Activated T-cell treated with anti-CD3 and anti-CD28 coated beads, Interleukin-2, amount 50 U/mL, for 24 hours (primary cell): ENCODE measurements at regions not wholly inside any gene's neighbourhood (a gene's known extent, or its start where the extent isn't known, plus 50 kb on each side); places are given as distances from the start of the nearest gene placed in this dataset.

ENCODE experiments used
- DNase-seq: peaks from one replicate; pipeline ENCODE4 v3.0.0-alpha.2; 2020
- H3K27ac Mint-ChIP-seq: 2 replicates; pipeline ENCODE4 v1.8.0; 2020; ENCODE audit warnings: mild to moderate bottlenecking, mixed read lengths
- H3K27me3 Mint-ChIP-seq: 2 replicates; pipeline ENCODE4 v1.8.0; 2020; ENCODE audit warnings: mixed read lengths
- H3K36me3 Mint-ChIP-seq: 2 replicates; pipeline ENCODE4 v1.8.0; 2020; ENCODE audit warnings: low read depth, mixed read lengths
- H3K4me1 Mint-ChIP-seq: 2 replicates; pipeline ENCODE4 v1.8.0; 2020; ENCODE audit warnings: low read depth, mixed read lengths
- H3K4me3 Mint-ChIP-seq: 2 replicates; pipeline ENCODE4 v1.8.0; 2020; ENCODE audit warnings: mild to moderate bottlenecking, moderate library complexity, mixed read lengths
- H3K9me3 Mint-ChIP-seq: 2 replicates; pipeline ENCODE4 v1.8.0; 2020; ENCODE audit warnings: mixed read lengths

DNA sequence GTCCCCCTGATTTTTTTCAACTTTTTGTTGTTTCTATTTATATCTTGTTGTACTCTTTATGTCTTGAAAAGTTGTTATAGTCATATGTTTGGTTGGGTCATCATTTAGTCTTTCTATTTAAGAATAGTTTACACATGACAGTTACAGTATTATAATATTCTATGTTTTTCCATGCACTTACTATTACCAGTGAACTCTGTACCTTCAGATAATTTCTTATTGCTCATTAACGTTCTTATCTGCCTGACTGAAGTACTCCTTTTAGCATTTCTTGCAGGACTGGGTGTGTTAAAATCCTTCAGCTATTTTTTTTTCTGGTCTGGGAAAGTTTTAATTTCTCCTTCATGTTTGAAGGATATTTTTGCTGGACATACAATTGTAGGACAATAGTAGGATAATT lies 157.7 kb upstream of the DIPK2B start:
- no peaks in the 10 kb centered on the region for H3K4me1 Mint-ChIP-seq

DNA sequence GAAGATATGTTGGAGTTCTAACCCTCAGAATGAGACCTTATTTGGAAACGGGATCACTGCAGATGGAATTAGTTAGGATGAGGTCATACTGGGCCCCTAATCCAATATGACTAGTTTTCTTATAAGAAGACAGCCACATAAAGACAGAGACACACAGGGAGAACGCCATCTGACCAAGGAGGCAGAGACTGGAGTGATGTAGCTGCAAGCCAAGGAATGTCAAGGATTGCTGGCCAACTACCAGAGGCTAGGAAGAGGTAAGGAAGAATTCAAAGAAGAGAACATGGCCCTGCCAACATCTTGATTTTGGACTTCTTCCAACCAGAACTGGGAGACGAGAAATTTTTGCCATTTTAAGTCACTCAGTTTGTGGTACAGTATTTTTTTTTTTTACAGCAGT lies 152.8 kb upstream of the DIPK2B start:
- H3K27me3 Mint-ChIP-seq: peaks cover 39% of the 10 kb centered on the region
- peaks cover 16% of the 10 kb centered on the region for H3K9me3 Mint-ChIP-seq
- no peaks in the 10 kb centered on the region for H3K4me1 Mint-ChIP-seq
- no peak for DNase-seq
- no peaks in the 10 kb centered on the region for H3K36me3 Mint-ChIP-seq
- H3K27ac Mint-ChIP-seq: no peak overlapping the region
- no peak overlapping the region for H3K4me3 Mint-ChIP-seq

More for the DNA sequence above, 157.7 kb upstream of the DIPK2B start:
- DNase-seq: no peak
- Mint-ChIP-seq H3K27me3 (peaks cover 58% of the 10 kb centered on the region), H3K9me3 (peaks cover 10% of the 10 kb centered on the region), H3K36me3 (no peaks in the 10 kb centered on the region), H3K4me3 (no peak overlapping the region), H3K27ac (no peak overlapping the region)

DNA sequence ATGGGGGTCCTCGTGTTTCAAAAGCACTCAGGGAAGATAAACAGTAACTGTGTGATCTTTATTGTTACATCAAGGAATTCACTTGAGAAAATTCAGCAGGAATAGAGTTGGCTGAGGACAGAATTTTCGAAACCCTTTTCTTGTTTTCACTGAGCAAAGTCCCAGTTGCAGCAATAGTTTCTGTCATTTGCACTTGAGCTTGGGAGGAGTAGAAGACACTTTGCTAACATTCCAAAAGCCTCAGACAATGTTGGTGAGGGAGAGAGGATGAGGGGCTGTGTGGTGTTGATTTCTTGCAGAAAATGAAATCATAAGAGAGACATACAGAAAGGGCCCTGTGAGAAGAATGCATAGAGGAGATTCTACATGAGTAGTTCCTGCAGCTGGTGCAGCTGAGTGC lies 151.9 kb upstream of the DIPK2B start:
- Mint-ChIP-seq H3K36me3 (no peaks in the 10 kb centered on the region), H3K4me3 (no peak overlapping the region), H3K27ac (no peak overlapping the region), H3K4me1 (no peaks in the 10 kb centered on the region), H3K27me3 (peaks cover 40% of the 10 kb centered on the region), H3K9me3 (peaks cover 16% of the 10 kb centered on the region)
- no peak for DNase-seq

DNA sequence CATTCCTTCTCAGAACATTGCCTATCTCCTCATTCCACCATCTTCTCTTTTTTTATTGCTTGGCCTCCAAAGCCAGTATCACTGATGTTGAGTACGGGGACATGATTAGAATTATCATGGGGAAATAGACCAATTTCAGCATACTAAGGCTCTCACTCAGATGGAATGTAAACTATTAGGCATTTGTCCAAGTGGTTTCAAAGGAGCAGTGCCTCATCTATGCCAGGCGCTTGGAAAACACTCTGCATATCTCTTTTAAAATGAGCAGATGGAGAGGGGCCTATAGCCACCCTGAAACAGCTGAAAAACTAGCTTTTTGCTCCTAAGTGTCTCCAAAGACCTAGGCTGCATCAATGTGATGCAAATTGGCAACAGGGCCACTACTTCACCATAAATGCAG lies 150.8 kb upstream of the DIPK2B start:
- Mint-ChIP-seq H3K36me3 (no peaks in the 10 kb centered on the region), H3K9me3 (peaks cover 11% of the 10 kb centered on the region), H3K27me3 (peaks cover 41% of the 10 kb centered on the region), H3K4me3 (no peak overlapping the region), H3K4me1 (no peaks in the 10 kb centered on the region), H3K27ac (no peak overlapping the region)
- no peak for DNase-seq

DNA sequence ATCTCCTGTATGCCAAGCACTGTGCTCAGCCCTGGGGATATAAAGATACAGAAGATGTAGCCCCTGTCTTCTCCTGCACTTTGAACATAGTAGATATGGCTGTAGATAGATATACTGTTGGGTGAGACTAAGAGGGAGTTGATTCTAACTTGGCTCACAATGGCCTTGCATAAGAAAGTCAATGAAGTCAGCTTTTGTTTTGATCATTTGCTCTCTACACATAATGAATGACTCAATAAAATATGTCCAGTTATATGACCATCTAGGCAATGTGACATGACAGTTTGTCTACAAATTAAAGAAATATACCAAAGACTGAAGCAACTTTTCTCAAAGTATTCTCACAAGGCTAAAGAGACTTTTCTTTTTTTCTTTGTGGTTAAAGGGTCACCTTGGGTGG lies 147.6 kb upstream of the DIPK2B start:
- peaks cover 6% of the 10 kb centered on the region for H3K9me3 Mint-ChIP-seq

DNA sequence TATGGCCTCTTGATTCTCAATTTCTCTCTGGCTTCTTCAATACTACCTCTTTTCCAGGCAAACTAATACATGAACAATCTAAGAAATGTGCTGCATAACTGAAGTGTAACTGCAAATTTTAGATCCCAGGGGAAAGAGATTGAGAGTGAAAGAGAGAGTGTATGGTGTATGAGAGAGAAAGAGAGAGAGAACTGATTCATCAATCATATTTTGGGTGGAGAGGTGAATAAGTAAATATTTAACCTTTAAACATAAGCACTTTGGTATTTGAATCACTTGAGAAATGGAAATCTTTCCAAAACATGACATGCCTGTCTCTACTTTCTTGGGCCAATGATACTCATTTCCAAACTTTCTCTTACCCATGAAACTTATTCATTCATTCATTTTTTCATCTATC lies 147.2 kb upstream of the DIPK2B start:
- Mint-ChIP-seq H3K27ac (no peak overlapping the region), H3K4me1 (no peaks in the 10 kb centered on the region), H3K27me3 (peaks cover 41% of the 10 kb centered on the region), H3K9me3 (peaks cover 6% of the 10 kb centered on the region), H3K36me3 (no peaks in the 10 kb centered on the region), H3K4me3 (no peak overlapping the region)
- DNase-seq: no peak

More for the DNA sequence above, 147.6 kb upstream of the DIPK2B start:
- DNase-seq: no peak
- Mint-ChIP-seq H3K4me1 (no peaks in the 10 kb centered on the region), H3K27me3 (peaks cover 41% of the 10 kb centered on the region), H3K36me3 (no peaks in the 10 kb centered on the region), H3K27ac (no peak overlapping the region), H3K4me3 (no peak overlapping the region)

DNA sequence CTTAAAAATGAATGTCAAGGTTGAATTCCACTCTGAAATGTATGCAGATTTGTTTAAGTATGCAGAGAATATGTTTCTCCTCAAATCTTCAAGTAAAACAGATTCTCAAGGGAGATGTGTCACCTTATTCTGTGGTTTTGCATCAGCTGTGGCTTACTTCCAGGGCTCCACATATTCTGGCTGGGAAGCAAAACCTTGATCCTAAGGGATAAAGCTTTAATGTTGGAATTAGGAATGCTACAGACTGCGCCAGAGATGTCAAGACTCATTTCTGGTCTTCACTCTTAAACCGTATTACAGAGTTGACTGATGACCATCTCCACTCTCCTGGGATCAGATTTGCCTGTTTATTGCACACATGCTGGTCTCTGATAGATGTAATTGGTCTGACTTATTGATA lies 143.9 kb upstream of the DIPK2B start:
- H3K27me3 Mint-ChIP-seq: peaks cover 26% of the 10 kb centered on the region
- no peak overlapping the region for H3K4me3 Mint-ChIP-seq
- no peaks in the 10 kb centered on the region for H3K9me3 Mint-ChIP-seq
- no peak overlapping the region for H3K27ac Mint-ChIP-seq
- DNase-seq: no peak
- no peaks in the 10 kb centered on the region for H3K4me1 Mint-ChIP-seq
- H3K36me3 Mint-ChIP-seq: no peaks in the 10 kb centered on the region

DNA sequence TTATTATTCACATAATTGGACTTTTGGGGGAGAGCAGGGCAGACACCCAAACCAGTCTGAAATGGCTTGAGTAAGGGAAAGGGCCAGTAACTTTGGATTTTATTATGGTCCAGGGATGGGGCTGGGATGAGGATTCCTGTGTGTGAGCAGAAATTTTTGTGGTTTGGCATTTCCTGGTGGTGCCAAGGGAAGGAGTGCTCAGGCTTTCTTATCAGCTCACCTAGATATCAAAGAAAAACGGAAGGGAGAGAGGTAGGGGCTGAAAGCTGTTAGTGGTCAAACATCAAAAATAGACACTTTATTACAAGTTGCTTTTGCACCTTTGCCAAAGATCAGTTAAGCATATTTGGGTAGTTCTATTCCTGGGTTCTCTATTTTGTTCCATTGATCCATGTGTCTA lies 128.5 kb upstream of the DIPK2B start:
- H3K36me3 Mint-ChIP-seq: no peaks in the 10 kb centered on the region
- H3K4me1 Mint-ChIP-seq: no peaks in the 10 kb centered on the region
- no peak for DNase-seq
- no peaks in the 10 kb centered on the region for H3K9me3 Mint-ChIP-seq
- H3K4me3 Mint-ChIP-seq: no peak overlapping the region
- H3K27ac Mint-ChIP-seq: no peak overlapping the region
- H3K27me3 Mint-ChIP-seq: peaks cover 59% of the 10 kb centered on the region

DNA sequence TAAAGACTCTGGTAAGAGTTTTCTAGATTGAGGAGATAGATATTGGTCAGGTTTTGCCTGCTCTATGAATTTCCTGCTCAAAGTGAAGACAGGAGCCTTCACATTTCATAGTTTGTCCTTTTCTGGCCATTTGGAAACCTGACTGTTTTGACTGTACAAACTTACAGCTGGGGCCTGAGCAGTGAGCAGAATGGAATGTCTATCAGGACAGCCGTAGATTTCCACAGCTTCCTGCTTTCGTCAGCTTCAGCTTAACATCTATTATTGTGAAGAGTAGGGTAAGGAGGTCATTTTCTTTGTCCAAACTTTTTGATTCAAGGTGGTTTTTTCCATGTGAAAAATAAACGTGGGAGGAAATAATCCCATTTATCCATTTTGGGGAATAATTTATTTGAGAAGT lies 124.3 kb upstream of the DIPK2B start:
- H3K4me1 Mint-ChIP-seq: peaks cover 2% of the 10 kb centered on the region
- H3K27ac Mint-ChIP-seq: no peak overlapping the region
- no peaks in the 10 kb centered on the region for H3K36me3 Mint-ChIP-seq
- peaks cover 53% of the 10 kb centered on the region for H3K27me3 Mint-ChIP-seq
- no peaks in the 10 kb centered on the region for H3K9me3 Mint-ChIP-seq
- no peak for DNase-seq
- no peak overlapping the region for H3K4me3 Mint-ChIP-seq

DNA sequence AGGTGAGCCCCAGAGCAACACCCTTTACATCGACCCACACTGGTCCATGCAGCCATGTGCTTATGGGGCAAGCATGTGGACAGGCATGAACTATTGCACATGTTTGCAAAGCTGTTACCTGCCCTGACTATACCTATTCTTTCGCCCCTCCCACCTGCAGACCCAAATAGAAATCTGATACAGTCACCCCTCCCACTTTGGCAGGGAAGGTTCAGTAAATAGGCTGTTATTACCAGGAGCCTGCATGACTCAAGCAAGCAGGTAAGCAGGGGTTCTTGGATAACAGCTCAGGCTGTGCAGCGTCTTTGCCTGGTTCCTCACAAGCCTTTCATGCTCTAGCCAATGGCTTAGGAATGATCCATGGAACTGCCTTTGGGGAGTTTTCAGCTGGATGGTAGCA lies 122.7 kb upstream of the DIPK2B start:
- peaks cover 2% of the 10 kb centered on the region for H3K4me1 Mint-ChIP-seq
- H3K4me3 Mint-ChIP-seq: no peak overlapping the region
- no peak for DNase-seq
- H3K27me3 Mint-ChIP-seq: peaks cover 54% of the 10 kb centered on the region
- no peak overlapping the region for H3K27ac Mint-ChIP-seq
- no peaks in the 10 kb centered on the region for H3K9me3 Mint-ChIP-seq
- H3K36me3 Mint-ChIP-seq: no peaks in the 10 kb centered on the region

DNA sequence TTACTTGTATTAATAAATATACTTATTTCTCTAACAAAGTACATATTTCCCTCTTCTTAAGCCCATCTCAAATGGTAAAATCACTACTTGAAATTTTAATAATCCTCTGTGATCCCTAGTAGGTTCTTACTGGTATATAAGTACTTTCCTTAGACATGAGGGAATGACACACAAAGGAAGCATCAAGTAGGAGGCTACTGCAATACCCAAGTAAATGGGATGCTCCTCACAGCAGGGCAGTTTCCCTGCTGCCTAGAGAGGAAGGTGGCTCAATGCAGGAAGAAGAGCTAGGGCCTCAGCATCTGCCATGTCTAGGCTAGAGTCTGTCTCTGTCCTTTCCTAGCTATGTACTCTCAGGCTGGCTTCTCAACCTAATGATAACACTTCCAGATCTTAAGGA lies 122.1 kb upstream of the DIPK2B start:
- no peak overlapping the region for H3K4me3 Mint-ChIP-seq
- peaks cover 55% of the 10 kb centered on the region for H3K27me3 Mint-ChIP-seq
- no peaks in the 10 kb centered on the region for H3K36me3 Mint-ChIP-seq
- no peaks in the 10 kb centered on the region for H3K9me3 Mint-ChIP-seq
- H3K27ac Mint-ChIP-seq: no peak overlapping the region
- H3K4me1 Mint-ChIP-seq: peaks cover 2% of the 10 kb centered on the region
- DNase-seq: no peak

DNA sequence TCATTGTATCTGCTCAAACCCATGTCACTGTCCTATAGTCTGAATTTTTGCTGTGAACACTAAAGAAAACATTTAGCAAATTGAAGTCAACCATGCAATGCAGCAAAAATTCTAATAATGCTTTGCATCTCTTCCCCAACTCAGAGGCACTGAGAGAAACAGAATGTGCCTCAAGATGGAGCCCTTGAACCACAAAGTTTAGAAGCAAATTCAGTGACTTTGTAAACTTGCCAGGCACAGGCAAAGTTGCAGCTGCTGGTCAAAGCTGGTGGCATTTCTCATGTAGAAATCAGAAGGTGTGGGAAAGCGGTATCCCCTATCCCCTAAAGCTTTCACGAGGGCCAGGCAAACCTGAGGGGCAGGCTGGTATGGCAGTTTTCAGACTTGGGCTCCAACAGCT lies 121.7 kb upstream of the DIPK2B start:
- peaks cover 59% of the 10 kb centered on the region for H3K27me3 Mint-ChIP-seq
- no peaks in the 10 kb centered on the region for H3K36me3 Mint-ChIP-seq
- H3K4me3 Mint-ChIP-seq: no peak overlapping the region
- no peak overlapping the region for H3K27ac Mint-ChIP-seq
- H3K9me3 Mint-ChIP-seq: no peaks in the 10 kb centered on the region
- DNase-seq: no peak
- H3K4me1 Mint-ChIP-seq: peaks cover 2% of the 10 kb centered on the region

DNA sequence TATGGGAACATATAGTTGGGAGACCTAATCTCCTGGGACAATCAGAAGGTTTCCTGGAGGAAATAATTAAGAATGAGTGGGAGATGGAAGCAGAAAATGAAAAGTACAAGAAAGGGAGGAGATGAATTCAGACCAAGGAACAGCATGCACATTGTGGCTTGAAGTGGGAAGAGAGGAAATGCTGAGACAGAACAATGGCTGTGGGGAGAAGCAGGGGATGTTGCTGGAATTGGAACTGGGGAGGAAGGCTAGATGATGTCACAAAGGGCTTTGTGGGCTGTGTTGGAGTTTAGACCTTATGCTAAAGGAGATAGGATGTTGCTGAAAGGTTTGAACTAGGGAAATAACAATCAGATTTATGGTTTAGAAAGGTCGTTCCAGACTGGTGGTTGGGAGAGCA lies 119.5 kb upstream of the DIPK2B start:
- Mint-ChIP-seq H3K4me1 (peaks cover 2% of the 10 kb centered on the region), H3K36me3 (no peaks in the 10 kb centered on the region), H3K4me3 (no peak overlapping the region), H3K9me3 (no peaks in the 10 kb centered on the region), H3K27ac (no peak overlapping the region), H3K27me3 (peaks cover 53% of the 10 kb centered on the region)
- no peak for DNase-seq

DNA sequence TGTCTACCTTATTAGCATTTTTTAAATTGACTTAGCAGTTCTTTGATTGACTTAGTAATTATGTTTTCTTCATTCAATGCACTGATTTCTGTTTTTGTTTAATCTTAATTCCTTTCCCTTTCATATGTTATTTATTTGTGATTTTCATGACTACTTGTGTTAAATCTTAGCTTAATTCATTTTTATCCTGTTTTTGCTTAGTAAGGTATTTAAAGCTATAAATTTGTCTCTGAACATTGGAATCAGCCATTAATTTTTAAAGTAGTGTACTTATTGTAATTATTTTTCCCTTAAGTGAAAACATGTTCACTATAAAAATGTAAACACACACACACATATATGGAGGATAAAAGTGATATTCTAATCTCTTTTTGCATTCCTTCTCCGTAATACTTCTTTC lies 109.1 kb upstream of the DIPK2B start:
- H3K4me3 Mint-ChIP-seq: no peak overlapping the region
- no peak for DNase-seq
- no peaks in the 10 kb centered on the region for H3K36me3 Mint-ChIP-seq
- no peaks in the 10 kb centered on the region for H3K4me1 Mint-ChIP-seq
- H3K9me3 Mint-ChIP-seq: peaks cover 4% of the 10 kb centered on the region
- H3K27me3 Mint-ChIP-seq: peaks cover 28% of the 10 kb centered on the region
- H3K27ac Mint-ChIP-seq: no peak overlapping the region

DNA sequence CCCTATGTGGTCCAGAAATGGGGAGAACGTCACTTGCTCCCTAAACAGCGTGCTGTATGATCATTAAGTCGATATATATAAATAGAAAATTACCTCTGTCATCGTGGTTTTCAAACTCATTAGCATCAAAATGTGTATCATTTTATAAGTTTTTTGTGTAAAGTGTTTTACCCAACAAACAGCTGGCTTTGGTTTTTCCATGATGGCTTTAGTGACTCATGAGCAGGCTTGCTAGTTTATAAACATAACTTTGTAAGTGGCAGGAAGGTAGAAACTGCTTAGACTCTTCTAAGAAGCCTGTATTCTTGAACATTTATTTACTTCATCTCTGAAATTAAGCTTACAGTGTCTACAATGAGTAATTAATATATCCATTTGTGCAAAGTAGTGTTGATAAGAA lies 108.4 kb upstream of the DIPK2B start:
- Mint-ChIP-seq H3K36me3 (no peaks in the 10 kb centered on the region), H3K9me3 (peaks cover 4% of the 10 kb centered on the region), H3K4me3 (no peak overlapping the region), H3K27ac (no peak overlapping the region), H3K4me1 (no peaks in the 10 kb centered on the region), H3K27me3 (peaks cover 21% of the 10 kb centered on the region)
- DNase-seq: no peak

DNA sequence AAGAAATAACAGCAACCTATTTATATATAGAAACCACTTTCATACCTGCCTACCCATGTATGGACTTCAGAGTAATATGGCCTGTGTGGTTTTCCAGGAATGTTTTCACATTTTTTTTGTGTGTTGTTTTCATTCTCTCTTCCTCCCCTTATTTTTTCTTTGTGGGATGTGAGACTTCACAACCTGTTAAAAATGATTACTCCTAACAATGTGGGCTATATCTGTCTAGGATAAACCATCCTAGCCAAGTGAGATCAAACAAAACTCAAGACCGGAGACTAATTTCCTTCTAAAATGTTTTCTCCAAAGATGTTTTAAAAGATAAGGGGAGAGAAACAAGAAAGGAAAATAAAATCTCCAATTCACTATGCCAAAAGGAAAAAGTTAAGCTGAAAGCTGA lies 106.1 kb upstream of the DIPK2B start:
- Mint-ChIP-seq H3K9me3 (peaks cover 4% of the 10 kb centered on the region), H3K27me3 (peaks cover 17% of the 10 kb centered on the region), H3K36me3 (no peaks in the 10 kb centered on the region), H3K27ac (no peak overlapping the region), H3K4me1 (no peaks in the 10 kb centered on the region), H3K4me3 (no peak overlapping the region)
- no peak for DNase-seq
